Vagina (tissue), 2 donors: ENCODE measurements at regions not wholly inside any gene's neighbourhood (a gene's known extent, or its start where the extent isn't known, plus 50 kb on each side); places are given as distances from the start of the nearest gene placed in this dataset.

Experiments
- DNase-seq, 2 donors: peaks; one replicate each; pipeline ENCODE4 v3.0.0-alpha.2; 2017; ENCODE audit errors: extremely low spot score in 2 of 2
- H3K27ac ChIP-seq: fragments of 200-600 bp; sonication (generic); one replicate; pipeline ENCODE4 v1.5.1; 2019
- H3K27me3 ChIP-seq: fragments of 200-600 bp; sonication (generic); one replicate; pipeline ENCODE4 v1.5.1; 2019
- H3K36me3 ChIP-seq, 2 donors: fragments of 200-600 bp; sonication (generic); one replicate each; pipeline ENCODE4 v1.5.1; 2017 to 2019
- H3K4me1 ChIP-seq: fragments of 200-600 bp; sonication (generic); one replicate; pipeline ENCODE4 v1.5.1; 2019
- H3K4me3 ChIP-seq, 2 donors: fragments of 200-600 bp; sonication (generic); 1 replicate in 1 of 2; 2 replicates in 1 of 2; pipeline ENCODE4 v1.5.1; 2016 to 2019
- H3K9me3 ChIP-seq: fragments of 200-600 bp; sonication (generic); one replicate; pipeline ENCODE4 v1.5.1; 2019
- POLR2A ChIP-seq, 2 donors: fragments of 450-650 bp; IDR thresholded peaks; one replicate each; pipeline ENCODE4 v1.6.1; 2017; ENCODE audit warnings: antibody characterized with exemption in 2 of 2, mild to moderate bottlenecking in 2 of 2, moderate library complexity in 2 of 2
- POLR2AphosphoS5 ChIP-seq, 2 donors: sonication (generic); formaldehyde crosslinking; IDR thresholded peaks; one replicate each; pipeline ENCODE4 v1.9.0; 2017; ENCODE audit warnings: antibody characterized with exemption in 2 of 2, mild to moderate bottlenecking in 2 of 2, low read depth in 1 of 2; ENCODE audit not compliant: insufficient read depth in 1 of 2
- intact Hi-C: fragments of 100-400 bp; cut with DNase I; formaldehyde crosslinking; loops from one replicate; pipeline ENCODE4 v1.15.1; 2023
- TF ChIP-seq, protein P1 (sequence below), 3 experiments: fragments of 450-650 bp in 2 of 3; fragments of 200-600 bp in 1 of 3; sonication (generic) in 1 of 3; IDR thresholded peaks; one replicate each; pipeline ENCODE4 v1.5.1; 2017 to 2019; ENCODE audit warnings: antibody characterized with exemption in 3 of 3, mild to moderate bottlenecking in 2 of 3, moderate library complexity in 2 of 3

DNA sequence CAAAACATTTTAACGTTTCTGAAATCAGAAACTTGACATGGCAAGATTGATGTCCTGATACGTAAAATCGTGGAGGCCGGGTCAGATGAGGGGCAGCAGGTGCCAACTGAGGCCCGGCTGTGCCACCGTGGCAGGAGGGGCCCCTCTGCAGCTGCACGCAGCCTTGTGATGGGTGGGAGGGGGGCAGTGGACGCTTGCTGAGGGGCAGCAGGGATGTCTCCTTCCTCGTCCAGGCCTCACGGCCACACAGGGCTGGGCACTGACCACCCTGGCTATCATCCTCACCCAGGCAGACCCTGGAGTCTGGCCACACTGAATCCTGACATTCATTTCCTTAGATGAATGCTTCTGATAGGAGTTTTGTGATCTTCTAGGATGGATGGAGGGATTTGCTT is 114.7 kb downstream of the ERMARD start:
- Histone ChIP-seq H3K27ac (no peak overlapping the region), H3K4me1 (peaks cover 14% of the 10 kb centered on the region), H3K9me3 (no peaks in the 10 kb centered on the region), H3K27me3 (no peaks in the 10 kb centered on the region), H3K36me3 (no peaks in the 10 kb centered on the region), H3K4me3 (no peak overlapping the region)
- TF ChIP-seq POLR2A (IDR thresholded peaks at IDR 0.05) = no peak
- TF ChIP-seq POLR2AphosphoS5 (IDR thresholded peaks at IDR 0.05; ENCODE audit: insufficient read depth in 1 of 2, low read depth in 1 of 2) = no peak
- TF ChIP-seq, protein P1, sequence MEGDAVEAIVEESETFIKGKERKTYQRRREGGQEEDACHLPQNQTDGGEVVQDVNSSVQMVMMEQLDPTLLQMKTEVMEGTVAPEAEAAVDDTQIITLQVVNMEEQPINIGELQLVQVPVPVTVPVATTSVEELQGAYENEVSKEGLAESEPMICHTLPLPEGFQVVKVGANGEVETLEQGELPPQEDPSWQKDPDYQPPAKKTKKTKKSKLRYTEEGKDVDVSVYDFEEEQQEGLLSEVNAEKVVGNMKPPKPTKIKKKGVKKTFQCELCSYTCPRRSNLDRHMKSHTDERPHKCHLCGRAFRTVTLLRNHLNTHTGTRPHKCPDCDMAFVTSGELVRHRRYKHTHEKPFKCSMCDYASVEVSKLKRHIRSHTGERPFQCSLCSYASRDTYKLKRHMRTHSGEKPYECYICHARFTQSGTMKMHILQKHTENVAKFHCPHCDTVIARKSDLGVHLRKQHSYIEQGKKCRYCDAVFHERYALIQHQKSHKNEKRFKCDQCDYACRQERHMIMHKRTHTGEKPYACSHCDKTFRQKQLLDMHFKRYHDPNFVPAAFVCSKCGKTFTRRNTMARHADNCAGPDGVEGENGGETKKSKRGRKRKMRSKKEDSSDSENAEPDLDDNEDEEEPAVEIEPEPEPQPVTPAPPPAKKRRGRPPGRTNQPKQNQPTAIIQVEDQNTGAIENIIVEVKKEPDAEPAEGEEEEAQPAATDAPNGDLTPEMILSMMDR (IDR thresholded peaks at IDR 0.05) = no peak
- intact Hi-C loops = no loop called here
- DNase-seq = peak; percentile 40 to 71

DNA sequence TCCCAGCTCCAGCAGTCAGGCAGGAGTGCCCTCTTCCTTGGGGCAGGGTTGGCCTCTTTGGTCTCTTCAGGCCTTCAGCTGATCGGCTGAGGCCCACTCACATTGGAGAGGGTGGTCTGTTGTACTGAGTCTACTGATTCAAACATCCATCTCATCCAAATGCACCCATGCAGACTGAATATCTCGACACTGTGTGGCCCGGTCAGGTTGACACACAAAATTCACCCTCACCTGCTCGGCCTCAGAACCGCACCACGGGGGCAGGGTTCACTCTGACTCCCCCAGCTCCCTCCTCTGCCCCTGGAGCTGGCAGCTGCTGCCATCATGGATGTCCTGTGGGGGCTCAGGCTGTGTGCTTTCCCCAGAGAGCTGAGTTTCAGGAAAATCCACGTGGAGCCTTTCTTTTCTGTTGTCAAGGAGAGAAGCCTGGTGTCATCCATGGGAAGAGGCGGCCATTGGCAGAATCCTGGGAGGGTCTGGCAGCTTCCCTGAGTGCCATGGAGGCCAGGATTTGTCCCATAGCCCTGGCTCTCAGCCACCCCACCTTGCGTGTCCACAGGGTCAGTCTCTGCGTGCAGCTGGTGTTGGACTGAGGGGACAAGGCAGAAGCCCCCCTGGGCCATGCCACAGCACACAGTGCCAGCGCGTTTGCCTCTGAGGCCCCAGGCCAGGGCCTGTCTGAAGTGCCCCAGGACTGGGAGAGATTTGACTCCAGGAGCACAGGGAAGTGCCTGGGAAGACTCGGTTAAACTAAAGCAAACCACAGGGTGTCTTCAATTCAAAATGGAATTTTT is 114.1 kb downstream of the ERMARD start:
- Histone ChIP-seq H3K27ac (no peak overlapping the region), H3K9me3 (no peaks in the 10 kb centered on the region), H3K4me1 (peaks cover 14% of the 10 kb centered on the region), H3K36me3 (no peaks in the 10 kb centered on the region), H3K4me3 (no peak overlapping the region), H3K27me3 (no peaks in the 10 kb centered on the region)
- peak; percentile 79 to 82 for DNase-seq
- intact Hi-C loops = no loop called here
- no peak for TF ChIP-seq POLR2AphosphoS5 (IDR thresholded peaks at IDR 0.05; ENCODE audit: insufficient read depth in 1 of 2, low read depth in 1 of 2)
- TF ChIP-seq, protein P1 (IDR thresholded peaks at IDR 0.05) = no peak

DNA sequence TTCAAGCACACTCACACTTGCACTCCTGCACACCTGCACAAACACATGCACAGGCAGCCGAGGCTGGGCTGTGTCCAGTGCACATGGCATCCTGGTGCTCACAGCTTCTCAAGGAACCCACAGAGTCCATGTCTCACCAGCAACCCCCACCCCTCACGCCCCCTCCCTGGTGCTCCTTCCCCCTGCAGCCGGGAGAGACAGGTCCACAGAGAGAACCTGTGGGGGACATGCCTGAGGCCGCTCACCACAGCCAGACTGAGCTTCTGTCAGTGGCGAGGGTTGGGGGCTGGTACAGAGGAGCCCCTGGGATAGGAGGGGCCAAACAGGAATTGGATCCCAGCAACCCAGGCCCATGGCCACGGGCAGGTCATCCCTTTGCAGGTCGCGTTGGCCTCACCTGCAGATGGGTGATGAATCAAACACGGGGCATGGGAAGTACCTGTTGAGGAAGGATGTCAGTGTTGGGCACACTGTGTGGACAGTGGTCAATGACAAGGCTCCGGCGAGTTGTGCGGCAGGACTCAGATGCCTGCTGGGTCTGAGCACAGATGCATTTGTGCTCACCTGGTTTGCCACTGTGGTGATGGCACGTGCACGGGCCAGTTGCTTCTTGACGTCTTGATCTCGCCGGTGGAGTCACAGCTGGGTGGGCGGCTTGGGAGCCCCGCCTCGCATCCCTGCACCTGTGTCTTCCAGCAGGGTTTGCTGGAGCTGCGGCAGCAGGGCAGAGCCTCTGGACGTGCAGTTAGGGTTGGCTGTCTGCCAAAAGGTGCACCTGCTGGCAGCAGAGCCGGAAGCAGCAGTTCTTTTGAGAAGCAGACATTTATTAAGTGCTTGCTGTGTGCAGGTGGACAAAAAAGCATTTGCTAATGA is 113.0 kb downstream of the ERMARD start:
- H3K27me3 ChIP-seq = no peaks in the 10 kb centered on the region
- DNase-seq = peak; percentile 75 to 79
- no peak overlapping the region for H3K27ac ChIP-seq
- no peaks in the 10 kb centered on the region for H3K9me3 ChIP-seq
- H3K4me3 ChIP-seq = no peak overlapping the region
- H3K4me1 ChIP-seq = peaks cover 14% of the 10 kb centered on the region
- intact Hi-C loops = no loop called here
- no peaks in the 10 kb centered on the region for H3K36me3 ChIP-seq
- TF ChIP-seq POLR2AphosphoS5 (IDR thresholded peaks at IDR 0.05; ENCODE audit: insufficient read depth in 1 of 2, low read depth in 1 of 2) (no peak), POLR2A (IDR thresholded peaks at IDR 0.05) (no peak)
- TF ChIP-seq, protein P1 (IDR thresholded peaks at IDR 0.05) = no peak

DNA sequence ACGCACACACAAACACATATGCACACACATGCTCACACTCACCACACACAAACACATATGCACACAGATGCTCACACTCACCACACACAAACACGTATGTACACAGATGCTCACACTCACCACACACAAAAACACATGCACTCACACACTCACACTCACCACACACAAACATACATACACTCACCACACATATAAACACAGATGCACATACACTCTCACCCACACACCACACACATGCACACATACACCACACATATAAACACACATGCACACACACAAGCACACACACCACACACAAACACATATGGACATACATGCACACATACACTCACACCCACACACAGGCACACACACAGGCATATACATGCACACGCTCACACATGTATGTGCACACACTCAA is 112.3 kb downstream of the ERMARD start:
- TF ChIP-seq POLR2AphosphoS5 (IDR thresholded peaks at IDR 0.05; ENCODE audit: insufficient read depth in 1 of 2, low read depth in 1 of 2) = no peak
- no peak for TF ChIP-seq POLR2A (IDR thresholded peaks at IDR 0.05)
- TF ChIP-seq, protein P1 (IDR thresholded peaks at IDR 0.05) = no peak
- no peaks in the 10 kb centered on the region for H3K9me3 ChIP-seq
- H3K4me1 ChIP-seq = peaks cover 14% of the 10 kb centered on the region
- intact Hi-C loops = no loop called here
- H3K4me3 ChIP-seq = no peak overlapping the region
- peak; percentile 25 to 67 for DNase-seq
- no peaks in the 10 kb centered on the region for H3K36me3 ChIP-seq
- no peaks in the 10 kb centered on the region for H3K27me3 ChIP-seq
- no peak overlapping the region for H3K27ac ChIP-seq
